ENCODE measurements at regions not wholly inside any gene's neighbourhood (a gene's known extent, or its start where the extent isn't known, plus 50 kb on each side); places are given as distances from the start of the nearest gene placed in this dataset.

- Histone ChIP-seq H3K27me3 (ENCODE audit: control insufficient read depth, insufficient read depth, low read length) (no peaks in the 10 kb centered on the region), H4K20me1 (ENCODE audit: control insufficient read depth, extremely low read depth, insufficient read depth, low read length) (no peaks in the 10 kb centered on the region), H3K9me3 (ENCODE audit: control insufficient read depth, insufficient read depth, low read depth, low read length) (no peaks in the 10 kb centered on the region), H2AFZ (ENCODE audit: low read length) (no peak overlapping the region), H3K9ac (ENCODE audit: insufficient read depth, low read length) (no peak overlapping the region), H3K36me3 (ENCODE audit: control insufficient read depth, insufficient read depth, low read length) (no peaks in the 10 kb centered on the region), H3K4me2 (ENCODE audit: extremely low read depth, insufficient read depth, low read length) (no peak overlapping the region), H3K4me1 (ENCODE audit: control insufficient read depth, extremely low read depth, insufficient read depth, low read length) (no peaks in the 10 kb centered on the region), H3K27ac (ENCODE audit: insufficient read depth, low read length) (no peak overlapping the region), H3K4me3 (replicated peaks in 1 of 4; ENCODE audit: control extremely low read depth in 1 of 4, insufficient read depth in 1 of 4, low read depth in 3 of 4, low read length in 4 of 4) (no peak overlapping the region), H3K79me2 (ENCODE audit: control insufficient read depth, insufficient read depth, low read length) (no peaks in the 10 kb centered on the region)
- no peak for TF ChIP-seq EZH2 (IDR thresholded peaks at IDR 0.05; ENCODE audit: low read length, missing control alignments)
- TF ChIP-seq CTCF (conservative IDR thresholded peaks at IDR 0.05 in 1 of 2, IDR thresholded peaks at IDR 0.05 in 1 of 2; ENCODE audit: low read depth in 1 of 2, low read length in 2 of 2): no peak
- no peak for DNase-seq (ENCODE audit: low read depth in 2 of 2)
These were observed 280.7 kb upstream of the GK2 start for GRCh38 chr4:79688691-79689090.

DNA sequence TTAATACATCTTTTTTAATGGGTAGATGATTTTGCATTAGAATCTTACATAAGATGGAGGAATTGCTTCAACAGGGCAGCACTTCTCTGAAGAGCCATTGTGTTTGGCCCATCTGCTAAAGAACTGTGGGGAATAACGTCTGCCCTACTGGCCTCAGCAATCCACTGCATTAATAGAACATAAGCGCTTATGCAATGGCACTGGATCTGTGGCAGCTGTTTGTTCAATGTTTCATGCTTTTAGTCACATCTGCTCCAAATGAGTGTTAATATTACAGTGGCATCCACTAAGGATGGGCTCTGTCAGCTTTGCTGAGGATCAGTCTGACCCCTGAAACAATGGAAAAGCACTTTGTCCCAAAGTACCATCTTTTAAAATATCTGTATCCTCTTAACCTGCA lies 279.0 kb upstream of the GK2 start:
- Histone ChIP-seq H3K27me3 (ENCODE audit: control insufficient read depth, insufficient read depth, low read length) (no peaks in the 10 kb centered on the region), H3K4me2 (ENCODE audit: extremely low read depth, insufficient read depth, low read length) (no peak overlapping the region), H3K9ac (ENCODE audit: insufficient read depth, low read length) (no peak overlapping the region), H4K20me1 (ENCODE audit: control insufficient read depth, extremely low read depth, insufficient read depth, low read length) (no peaks in the 10 kb centered on the region), H3K79me2 (ENCODE audit: control insufficient read depth, insufficient read depth, low read length) (no peaks in the 10 kb centered on the region), H2AFZ (ENCODE audit: low read length) (no peak overlapping the region), H3K27ac (ENCODE audit: insufficient read depth, low read length) (no peak overlapping the region), H3K9me3 (ENCODE audit: control insufficient read depth, insufficient read depth, low read depth, low read length) (no peaks in the 10 kb centered on the region), H3K36me3 (ENCODE audit: control insufficient read depth, insufficient read depth, low read length) (no peaks in the 10 kb centered on the region), H3K4me1 (ENCODE audit: control insufficient read depth, extremely low read depth, insufficient read depth, low read length) (no peaks in the 10 kb centered on the region), H3K4me3 (replicated peaks in 1 of 4; ENCODE audit: control extremely low read depth in 1 of 4, insufficient read depth in 1 of 4, low read depth in 3 of 4, low read length in 4 of 4) (no peak overlapping the region)
- TF ChIP-seq EZH2 (IDR thresholded peaks at IDR 0.05; ENCODE audit: low read length, missing control alignments) (no peak), CTCF (conservative IDR thresholded peaks at IDR 0.05 in 1 of 2, IDR thresholded peaks at IDR 0.05 in 1 of 2; ENCODE audit: low read depth in 1 of 2, low read length in 2 of 2) (no peak)
- DNase-seq (ENCODE audit: low read depth in 2 of 2): peak in 1 of 2 donors; percentile 41

DNA sequence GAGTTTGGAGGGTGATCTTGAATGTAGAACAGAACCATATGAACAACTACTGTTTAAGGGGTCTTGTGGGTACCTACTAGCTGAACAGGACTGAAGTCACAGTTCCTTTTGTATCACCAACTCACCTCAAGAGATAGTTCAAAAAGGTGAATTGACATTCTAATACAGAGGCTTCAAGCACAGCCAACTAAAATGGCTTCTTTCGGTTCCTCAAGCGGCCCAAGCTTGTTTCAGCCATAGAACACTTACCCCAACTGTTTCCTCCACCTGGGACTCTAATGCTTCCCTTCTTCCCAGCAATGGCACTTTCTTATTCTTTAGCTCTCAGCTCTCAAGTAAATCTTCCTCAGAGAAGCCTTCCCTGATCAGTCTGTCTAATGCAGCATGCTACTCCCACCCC lies 277.5 kb upstream of the GK2 start:
- Histone ChIP-seq H4K20me1 (ENCODE audit: control insufficient read depth, extremely low read depth, insufficient read depth, low read length) (no peaks in the 10 kb centered on the region), H3K27me3 (ENCODE audit: control insufficient read depth, insufficient read depth, low read length) (no peaks in the 10 kb centered on the region), H3K9me3 (ENCODE audit: control insufficient read depth, insufficient read depth, low read depth, low read length) (no peaks in the 10 kb centered on the region), H3K4me1 (ENCODE audit: control insufficient read depth, extremely low read depth, insufficient read depth, low read length) (no peaks in the 10 kb centered on the region), H3K79me2 (ENCODE audit: control insufficient read depth, insufficient read depth, low read length) (no peaks in the 10 kb centered on the region), H3K4me2 (ENCODE audit: extremely low read depth, insufficient read depth, low read length) (no peak overlapping the region), H3K27ac (ENCODE audit: insufficient read depth, low read length) (no peak overlapping the region), H3K36me3 (ENCODE audit: control insufficient read depth, insufficient read depth, low read length) (no peaks in the 10 kb centered on the region), H3K9ac (ENCODE audit: insufficient read depth, low read length) (no peak overlapping the region), H2AFZ (ENCODE audit: low read length) (no peak overlapping the region), H3K4me3 (replicated peaks in 1 of 4; ENCODE audit: control extremely low read depth in 1 of 4, insufficient read depth in 1 of 4, low read depth in 3 of 4, low read length in 4 of 4) (no peak overlapping the region)
- no peak for DNase-seq (ENCODE audit: low read depth in 2 of 2)
- TF ChIP-seq EZH2 (IDR thresholded peaks at IDR 0.05; ENCODE audit: low read length, missing control alignments) (no peak), CTCF (conservative IDR thresholded peaks at IDR 0.05 in 1 of 2, IDR thresholded peaks at IDR 0.05 in 1 of 2; ENCODE audit: low read depth in 1 of 2, low read length in 2 of 2) (no peak)
